VCaP (cell line): ENCODE measurements at regions not wholly inside any gene's neighbourhood (a gene's known extent, or its start where the extent isn't known, plus 50 kb on each side); places are given as distances from the start of the nearest gene placed in this dataset.

Experiments
- H3K27ac ChIP-seq: fragments of 450-650 bp; 2 replicates; pipeline ENCODE4 v1.5.1; 2017
- CTCF ChIP-seq: fragments of 450-650 bp; conservative IDR thresholded peaks from 2 replicates; pipeline ENCODE4 v1.5.1; 2017; ENCODE audit warnings: mild to moderate bottlenecking, moderate library complexity

GRCh38 chr22:22033803-22034468 is 51.3 kb upstream of the TOP3B start:
- no peak overlapping the region for H3K27ac ChIP-seq
- TF ChIP-seq CTCF = no peak

- H3K27ac ChIP-seq = no peak overlapping the region
- TF ChIP-seq CTCF = no peak
These were observed 50.6 kb upstream of the TOP3B start for GRCh38 chr22:22032906-22033802.

- no peak for TF ChIP-seq CTCF
These were observed 49.7 kb upstream of the TOP3B start for GRCh38 chr22:22032099-22032905.

More at GRCh38 chr22:22032099-22032905, 49.7 kb upstream of the TOP3B start:
- H3K27ac ChIP-seq = no peak overlapping the region
